ENCODE measurements at regions not wholly inside any gene's neighbourhood (a gene's known extent, or its start where the extent isn't known, plus 50 kb on each side); places are given as distances from the start of the nearest gene placed in this dataset.

DNA sequence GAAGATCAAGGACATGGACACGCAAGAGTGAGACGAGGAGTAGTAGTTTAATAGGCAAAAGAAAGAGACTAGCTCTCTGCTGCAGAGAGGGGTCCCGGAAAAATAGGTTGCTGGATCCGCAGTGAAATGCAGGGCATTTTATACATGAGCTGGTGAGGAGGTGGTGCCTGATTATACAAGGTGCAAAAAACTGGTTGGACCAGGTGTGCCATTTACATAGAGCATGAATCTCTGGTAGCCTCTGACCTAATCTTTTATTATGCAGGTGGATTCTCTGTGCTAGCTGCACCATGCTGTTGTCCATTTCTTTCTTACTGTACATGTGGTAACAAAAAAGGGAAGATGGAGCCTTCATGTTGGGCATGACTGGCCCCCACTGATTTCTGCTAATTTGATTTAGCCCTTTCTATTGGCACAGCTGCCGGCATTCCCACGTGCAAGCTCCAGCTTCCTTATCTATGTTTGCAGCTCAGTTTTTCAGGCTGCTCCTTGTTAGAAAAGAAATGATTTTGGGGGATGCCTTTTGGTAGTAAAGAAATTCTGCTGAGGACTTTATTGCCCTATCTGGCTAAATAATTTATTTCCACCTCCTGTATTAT is 548.1 kb downstream of the BRINP3 start:
- 84 to 86% methylated on average over 6 of the region's 6 CpGs for whole genome bisulfite sequencing, 2 donors
- H3K4me3 ChIP-seq (ENCODE audit: low read depth, poor library complexity, severe bottlenecking), result no peak overlapping the region
- DNase-seq (ENCODE audit: low spot score in 2 of 2), result no peak
- intact Hi-C loops (cut with DNase I; ENCODE audit: low total_unique reads), result no loop called here
- TF ChIP-seq POLR2A (IDR thresholded peaks at IDR 0.05), result no peak
- TF ChIP-seq, protein P1, sequence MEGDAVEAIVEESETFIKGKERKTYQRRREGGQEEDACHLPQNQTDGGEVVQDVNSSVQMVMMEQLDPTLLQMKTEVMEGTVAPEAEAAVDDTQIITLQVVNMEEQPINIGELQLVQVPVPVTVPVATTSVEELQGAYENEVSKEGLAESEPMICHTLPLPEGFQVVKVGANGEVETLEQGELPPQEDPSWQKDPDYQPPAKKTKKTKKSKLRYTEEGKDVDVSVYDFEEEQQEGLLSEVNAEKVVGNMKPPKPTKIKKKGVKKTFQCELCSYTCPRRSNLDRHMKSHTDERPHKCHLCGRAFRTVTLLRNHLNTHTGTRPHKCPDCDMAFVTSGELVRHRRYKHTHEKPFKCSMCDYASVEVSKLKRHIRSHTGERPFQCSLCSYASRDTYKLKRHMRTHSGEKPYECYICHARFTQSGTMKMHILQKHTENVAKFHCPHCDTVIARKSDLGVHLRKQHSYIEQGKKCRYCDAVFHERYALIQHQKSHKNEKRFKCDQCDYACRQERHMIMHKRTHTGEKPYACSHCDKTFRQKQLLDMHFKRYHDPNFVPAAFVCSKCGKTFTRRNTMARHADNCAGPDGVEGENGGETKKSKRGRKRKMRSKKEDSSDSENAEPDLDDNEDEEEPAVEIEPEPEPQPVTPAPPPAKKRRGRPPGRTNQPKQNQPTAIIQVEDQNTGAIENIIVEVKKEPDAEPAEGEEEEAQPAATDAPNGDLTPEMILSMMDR (IDR thresholded peaks at IDR 0.05), result no peak

DNA sequence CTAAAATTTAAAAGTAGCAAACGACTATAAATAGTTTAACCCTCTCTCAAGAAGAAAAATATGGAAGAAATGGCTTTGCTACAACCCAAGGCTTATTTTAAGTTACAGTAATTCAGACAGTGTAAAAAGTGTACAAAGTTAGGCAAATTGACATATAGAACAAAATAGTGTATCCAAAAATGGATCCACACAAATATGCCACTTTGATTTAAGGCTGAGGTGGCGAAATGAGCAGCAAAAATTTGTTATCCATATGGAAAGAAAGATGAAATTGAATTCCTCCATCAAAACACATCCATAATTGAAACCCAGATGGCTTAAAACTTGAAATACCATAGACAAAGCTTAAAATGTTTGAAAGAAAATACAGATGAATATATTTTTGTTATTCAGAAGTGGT is 540.8 kb downstream of the BRINP3 start:
- intact Hi-C loops (cut with DNase I; ENCODE audit: low total_unique reads), result no loop called here
- TF ChIP-seq, protein P1 (IDR thresholded peaks at IDR 0.05), result no peak
- no peak for TF ChIP-seq POLR2A (IDR thresholded peaks at IDR 0.05)
- H3K4me3 ChIP-seq (ENCODE audit: low read depth, poor library complexity, severe bottlenecking), result no peak overlapping the region
- 78 to 79% methylated on average over 2 of the region's 2 CpGs for WGBS, 2 donors
- no peak for DNase-seq (ENCODE audit: low spot score in 2 of 2)

DNA sequence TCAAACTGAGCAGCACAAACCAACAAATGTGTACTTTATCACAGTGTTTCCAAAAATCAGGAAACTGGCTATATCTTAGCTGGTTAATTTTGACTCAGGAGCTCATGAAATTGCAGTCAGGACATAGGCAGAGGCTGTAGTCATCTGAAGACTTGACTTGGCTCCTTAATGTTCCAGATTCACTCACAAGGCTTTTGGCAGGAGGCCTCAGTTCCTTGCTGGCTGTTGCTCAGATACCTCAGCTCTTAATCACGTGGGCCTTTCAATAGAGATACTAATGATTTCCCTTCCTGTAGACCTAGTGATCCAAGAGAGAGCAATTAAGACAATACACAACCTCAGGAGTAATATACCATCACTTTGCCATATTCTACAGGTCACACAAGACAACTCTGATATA is 537.7 kb downstream of the BRINP3 start:
- TF ChIP-seq, protein P1 (IDR thresholded peaks at IDR 0.05), result no peak
- TF ChIP-seq POLR2A (IDR thresholded peaks at IDR 0.05), result no peak
- no peak for DNase-seq (ENCODE audit: low spot score in 2 of 2)

DNA sequence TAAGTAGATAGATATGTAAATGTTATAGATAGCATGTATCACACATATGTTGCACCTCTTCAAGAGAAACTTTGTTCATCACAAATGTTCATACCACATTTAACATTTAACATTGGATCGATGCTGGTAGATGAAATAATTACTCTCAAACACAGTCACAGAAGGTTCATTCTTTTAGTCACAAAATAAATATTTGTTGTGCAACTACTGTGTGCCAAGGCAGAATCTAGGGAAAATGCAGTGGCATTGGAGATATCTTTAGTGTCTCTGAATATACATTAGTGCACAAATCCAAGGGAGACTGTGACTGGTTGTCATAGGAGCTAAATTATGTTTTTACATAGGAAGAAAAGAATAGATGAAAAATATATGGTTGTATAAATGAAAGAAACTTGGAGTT is 535.7 kb downstream of the BRINP3 start:
- H3K4me3 ChIP-seq (ENCODE audit: low read depth, poor library complexity, severe bottlenecking), result no peak overlapping the region
- intact Hi-C loops (cut with DNase I; ENCODE audit: low total_unique reads), result no loop called here
- 89 to 94% methylated on average over 1 of the region's 1 CpG for WGBS, 2 donors
- DNase-seq (ENCODE audit: low spot score in 2 of 2), result no peak
- no peak for TF ChIP-seq POLR2A (IDR thresholded peaks at IDR 0.05)
- TF ChIP-seq, protein P1 (IDR thresholded peaks at IDR 0.05), result no peak

More for the DNA sequence above, 537.7 kb downstream of the BRINP3 start:
- H3K4me3 ChIP-seq (ENCODE audit: low read depth, poor library complexity, severe bottlenecking), result no peak overlapping the region
- WGBS, 2 donors, result 5 to 13% methylated on average over 1 of the region's 1 CpG
- intact Hi-C loops (cut with DNase I; ENCODE audit: low total_unique reads), result no loop called here

DNA sequence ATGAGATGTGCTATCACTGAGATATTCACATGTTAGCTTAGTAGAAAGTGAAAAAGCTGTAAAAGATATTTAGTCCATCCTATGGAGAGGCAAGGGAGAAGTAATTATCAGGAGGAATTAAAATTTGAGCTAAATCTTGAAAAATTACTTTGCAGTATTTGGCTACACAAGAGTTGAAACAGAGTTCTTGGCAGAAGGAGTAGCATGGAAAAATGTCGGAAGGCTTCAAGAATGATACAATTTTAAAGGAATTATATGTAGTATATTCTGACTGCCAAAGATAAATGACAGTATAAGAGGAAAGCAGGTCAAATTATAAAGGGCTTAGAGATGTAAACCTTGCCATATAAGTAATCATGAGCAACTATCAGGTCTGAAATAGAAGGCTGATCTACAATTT is 518.9 kb downstream of the BRINP3 start:
- 57 to 59% methylated on average over 1 of the region's 1 CpG for WGBS, 2 donors
- no peak overlapping the region for H3K4me3 ChIP-seq (ENCODE audit: low read depth, poor library complexity, severe bottlenecking)
- no peak for DNase-seq (ENCODE audit: low spot score in 2 of 2)
- intact Hi-C loops (cut with DNase I; ENCODE audit: low total_unique reads), result no loop called here
- TF ChIP-seq, protein P1 (IDR thresholded peaks at IDR 0.05), result no peak
- no peak for TF ChIP-seq POLR2A (IDR thresholded peaks at IDR 0.05)

DNA sequence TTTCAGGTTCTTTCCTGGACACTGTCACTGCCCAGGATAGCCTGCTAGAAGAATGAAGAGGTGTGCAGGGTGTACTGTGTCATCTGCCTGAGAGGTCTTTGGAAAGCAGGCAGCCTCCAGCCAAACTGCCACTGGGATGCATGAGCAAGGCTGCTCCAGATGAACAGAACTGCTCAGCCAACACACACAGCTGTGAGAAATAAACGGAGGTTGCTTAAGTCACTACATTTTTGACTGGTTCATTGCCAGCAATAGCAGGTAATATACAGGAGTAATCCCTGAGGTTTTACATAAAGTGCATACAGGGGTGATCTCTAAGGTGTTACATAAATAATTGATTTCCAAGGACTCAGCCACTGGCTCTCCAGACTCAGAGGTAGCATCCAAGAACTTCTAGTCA is 516.9 kb downstream of the BRINP3 start:
- DNase-seq (ENCODE audit: low spot score in 2 of 2), result no peak
- H3K4me3 ChIP-seq (ENCODE audit: low read depth, poor library complexity, severe bottlenecking), result no peak overlapping the region
- TF ChIP-seq, protein P1 (IDR thresholded peaks at IDR 0.05), result no peak
- TF ChIP-seq POLR2A (IDR thresholded peaks at IDR 0.05), result no peak
- WGBS, 2 donors, result 32 to 33% methylated on average over 1 of the region's 1 CpG
- intact Hi-C loops (cut with DNase I; ENCODE audit: low total_unique reads), result no loop called here
